ENCODE measurements at regions not wholly inside any gene's neighbourhood (a gene's known extent, or its start where the extent isn't known, plus 50 kb on each side); places are given as distances from the start of the nearest gene placed in this dataset.
"Not testable (repeated sequence)": the region's sequence is repeated elsewhere in the genome, so short reads cannot be mapped to it uniquely, and the experiment has no call there.

DNA sequence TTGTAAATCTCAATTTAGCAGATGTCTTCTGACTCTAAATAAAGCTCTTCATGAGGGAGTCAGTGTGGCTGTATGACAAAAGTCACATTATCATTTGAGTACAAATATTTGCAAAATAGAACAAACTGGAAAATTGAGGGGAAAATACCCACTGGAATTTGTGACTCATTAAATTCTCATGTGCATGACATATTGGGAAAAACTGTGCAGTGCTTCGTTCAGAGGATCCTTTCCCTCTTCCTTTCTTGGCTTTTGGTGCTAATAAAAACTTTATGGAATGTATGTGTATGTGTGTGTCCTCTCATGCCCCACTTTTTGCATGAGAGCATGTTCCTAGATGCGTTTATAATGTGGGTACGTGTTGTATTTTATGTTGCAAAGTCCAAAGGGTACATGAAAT is 267.8 kb downstream of the KTN1 start:
- no peak for DNase-seq

DNA sequence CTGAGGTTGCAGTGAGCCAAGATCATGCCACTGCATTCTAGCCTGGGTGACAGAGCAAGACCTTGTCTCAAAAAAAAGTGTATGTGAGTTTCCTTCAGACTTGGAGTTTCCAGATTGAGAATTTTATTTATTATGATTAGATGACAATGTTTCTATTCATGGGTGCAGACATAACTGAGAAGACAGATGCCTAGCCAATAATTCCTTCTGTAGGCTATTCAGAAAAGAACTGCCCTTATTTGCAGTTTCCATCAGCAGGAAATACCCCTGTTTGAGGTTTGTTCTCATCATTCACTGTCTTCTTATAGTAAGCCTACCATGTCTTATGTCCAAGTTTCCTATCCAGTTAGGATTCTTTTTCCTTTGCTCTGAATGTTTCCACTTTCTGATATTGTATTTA is 269.0 kb downstream of the KTN1 start:
- DNase-seq, result no peak

DNA sequence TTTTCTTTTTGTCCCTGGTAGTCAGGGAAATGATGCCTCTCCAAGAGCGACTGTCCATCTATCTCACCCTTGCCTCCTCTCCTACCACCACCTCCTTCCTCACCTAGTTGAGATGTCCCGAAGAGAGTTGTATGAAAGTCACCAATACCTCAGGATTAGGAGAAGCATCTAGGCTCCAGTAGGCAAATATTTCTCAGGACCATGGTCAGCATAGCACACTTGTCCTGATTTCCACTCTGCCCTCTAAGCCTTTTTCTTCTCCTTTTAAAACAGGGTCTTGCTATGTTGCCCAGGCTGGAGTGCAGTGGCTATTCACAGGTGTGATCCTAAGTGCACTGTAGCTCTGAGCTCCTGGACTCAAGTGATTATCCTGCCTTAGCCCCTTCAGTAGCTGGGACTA is 268.4 kb upstream of the PELI2 start:
- no peak for DNase-seq

DNA sequence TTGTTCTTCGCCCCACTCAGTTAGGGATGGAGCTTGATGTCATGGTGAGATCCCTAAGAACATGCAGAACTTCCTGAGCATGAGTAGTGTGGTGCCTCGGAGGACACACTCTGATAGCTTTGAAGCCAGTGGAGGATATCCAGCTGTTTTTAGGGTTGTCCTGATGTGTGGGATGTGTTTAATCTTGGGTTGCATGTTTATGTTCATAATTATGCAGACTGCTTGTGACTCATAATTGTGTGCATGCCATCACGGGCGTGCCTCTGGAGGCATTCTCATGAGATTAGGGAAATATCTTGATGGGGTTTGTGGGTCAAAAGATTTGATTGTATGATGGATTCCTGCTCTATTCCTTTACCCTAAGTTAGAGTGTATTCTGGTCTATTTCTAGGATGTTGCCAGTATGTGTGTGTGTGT is 267.4 kb upstream of the PELI2 start:
- no peak for DNase-seq

DNA sequence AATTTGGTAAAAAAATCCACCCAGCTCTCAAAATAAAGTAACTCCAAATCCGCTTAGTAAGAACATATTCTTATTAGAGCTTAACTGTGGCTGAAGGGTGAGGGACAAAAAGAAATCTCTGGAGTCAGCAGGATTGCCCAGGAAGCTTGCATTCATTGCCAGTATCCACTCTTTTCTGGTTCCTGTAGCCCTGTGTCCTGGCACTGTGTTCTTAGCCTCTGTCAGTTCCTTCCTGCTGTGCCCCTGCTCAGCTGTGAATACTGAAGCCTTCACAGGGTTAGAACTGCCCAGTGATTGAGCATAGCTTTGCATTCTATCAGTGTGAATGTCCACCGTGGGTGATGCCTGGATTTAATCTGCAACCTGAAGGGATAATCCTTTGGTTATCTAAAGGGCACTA is 266.9 kb upstream of the PELI2 start:
- DNase-seq, result peak in 1 of 14 donors; percentile 12

DNA sequence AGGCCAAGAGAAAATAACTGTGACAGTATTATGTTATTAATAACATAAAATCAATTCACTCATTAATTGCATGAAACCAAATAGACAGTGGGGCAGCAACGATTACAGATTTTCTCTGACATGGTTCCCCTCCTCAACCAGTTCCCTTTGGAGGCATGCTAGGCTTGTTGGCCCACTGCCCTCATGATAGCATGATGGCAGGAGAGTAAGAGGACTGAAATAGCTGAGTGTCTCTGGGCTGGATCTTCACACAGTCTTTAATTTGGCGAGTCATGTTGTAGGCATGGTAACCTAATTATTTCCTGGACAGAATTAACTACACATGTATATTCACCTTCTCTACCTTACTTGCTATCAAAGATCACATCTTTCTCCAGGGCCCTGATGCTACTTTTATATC is 266.2 kb upstream of the PELI2 start:
- DNase-seq, result no peak

DNA sequence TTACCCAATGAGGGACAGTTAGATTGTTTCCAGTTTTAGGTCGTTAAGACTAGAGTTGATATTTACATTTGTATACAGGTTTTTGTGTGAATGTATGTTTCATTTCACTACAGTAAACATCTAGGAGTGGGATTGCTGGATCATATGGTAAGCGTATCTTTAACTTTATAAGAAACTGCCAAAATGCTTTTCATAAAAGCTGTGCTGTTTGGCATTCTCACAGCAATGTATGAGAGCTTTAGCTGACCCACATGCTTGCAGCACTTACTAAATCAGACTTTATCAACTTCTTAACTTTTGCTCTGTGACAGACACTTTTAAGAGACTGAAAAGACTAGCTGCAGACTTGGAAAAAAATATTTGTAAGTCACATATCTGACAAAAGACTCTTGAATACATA is 262.5 kb upstream of the PELI2 start:
- DNase-seq, result no peak

DNA sequence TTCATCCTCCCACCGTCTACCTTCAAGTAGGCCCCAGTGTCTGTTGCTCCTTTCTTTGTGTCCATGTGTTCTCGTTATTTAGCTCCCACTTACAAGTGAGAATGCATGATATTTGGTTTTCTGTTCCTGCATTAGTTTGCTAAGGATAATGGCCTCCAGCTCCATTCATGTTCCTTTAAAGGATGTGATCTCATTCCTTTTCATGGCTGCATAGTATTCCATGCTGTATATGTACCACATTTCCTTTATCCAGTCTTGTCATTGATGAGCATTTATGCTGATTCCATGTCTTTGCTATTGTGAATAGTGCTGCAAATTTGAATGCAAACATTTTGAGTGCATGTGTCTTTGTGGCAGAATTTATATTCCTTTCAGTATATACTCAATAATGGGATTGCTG is 259.6 kb upstream of the PELI2 start:
- no peak for DNase-seq

DNA sequence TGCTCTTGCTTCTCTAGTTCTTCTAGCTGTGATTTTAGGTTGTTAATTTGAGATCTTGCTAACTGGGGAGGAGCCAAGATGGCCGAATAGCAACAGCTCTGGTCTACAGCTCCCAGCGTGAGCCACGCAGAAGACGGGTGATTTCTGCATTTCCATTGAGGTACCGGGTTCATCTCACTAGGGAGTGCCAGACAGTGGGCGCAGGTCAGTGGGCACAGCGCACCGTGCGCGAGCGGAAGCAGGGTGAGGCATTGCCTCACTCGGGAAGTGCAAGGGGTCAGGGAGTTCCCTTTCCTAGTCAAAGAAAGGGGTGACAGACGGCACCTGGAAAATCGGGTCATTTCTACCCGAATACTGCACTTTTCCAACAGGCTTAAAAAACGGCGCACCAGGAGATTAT is 256.6 kb upstream of the PELI2 start:
- not testable (repeated sequence) for DNase-seq

DNA sequence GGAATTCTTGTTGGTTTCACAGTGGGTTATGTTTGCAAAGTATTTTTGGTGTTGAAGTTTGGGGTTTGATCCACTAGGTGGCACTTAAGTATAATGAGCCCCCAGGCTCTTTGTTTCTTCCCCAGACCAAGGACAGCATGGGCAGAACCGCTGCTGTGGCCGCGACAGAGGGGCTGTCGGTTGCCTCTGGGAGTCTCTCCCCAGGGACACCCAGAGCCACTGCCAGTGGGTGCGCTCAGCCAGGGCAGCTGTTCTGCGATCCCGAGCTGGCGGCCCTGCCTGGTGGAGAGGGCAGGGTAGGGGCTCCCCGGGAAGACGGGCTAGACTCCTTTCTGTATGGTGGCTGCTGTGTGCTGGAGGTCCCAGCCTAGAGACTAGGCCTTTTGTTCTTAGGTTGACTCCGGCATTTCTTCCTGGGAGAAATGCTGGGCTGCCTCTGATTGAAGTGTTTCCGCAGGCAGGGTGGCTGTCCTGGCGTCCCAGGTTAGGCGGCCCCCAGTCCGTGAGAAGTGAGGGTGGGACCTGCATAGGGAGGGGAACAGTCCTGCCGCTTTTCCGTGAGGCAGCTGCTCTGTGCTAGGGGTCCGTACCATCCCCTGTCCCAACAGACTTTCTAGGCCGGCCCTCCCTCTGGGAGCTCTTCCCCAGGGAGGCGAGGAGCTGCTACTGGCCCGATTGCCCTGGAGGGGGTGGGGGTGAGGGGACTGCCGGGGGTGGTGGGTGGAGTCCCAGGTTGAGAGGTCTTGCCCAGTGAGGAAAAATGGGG is 253.1 kb upstream of the PELI2 start:
- no peak for DNase-seq

DNA sequence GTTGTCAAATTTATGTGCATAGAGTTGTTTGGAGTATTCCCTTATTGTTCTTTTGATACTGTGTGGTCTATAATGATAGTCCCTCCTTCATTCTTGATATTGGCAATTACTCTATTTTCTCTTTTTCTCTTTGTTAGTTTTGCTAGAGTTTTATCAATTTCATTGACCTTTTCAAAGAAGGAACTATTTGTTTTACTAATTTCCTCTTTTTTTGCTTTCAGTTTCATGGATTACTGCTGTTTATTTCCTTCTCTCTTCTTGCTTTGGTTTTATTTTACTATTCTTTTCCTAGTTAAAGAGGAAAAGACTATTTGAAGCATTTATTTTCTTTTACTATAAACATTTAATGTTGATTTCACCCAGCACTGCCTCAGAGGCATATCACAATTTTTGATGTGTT is 250.9 kb upstream of the PELI2 start:
- no peak for DNase-seq

DNA sequence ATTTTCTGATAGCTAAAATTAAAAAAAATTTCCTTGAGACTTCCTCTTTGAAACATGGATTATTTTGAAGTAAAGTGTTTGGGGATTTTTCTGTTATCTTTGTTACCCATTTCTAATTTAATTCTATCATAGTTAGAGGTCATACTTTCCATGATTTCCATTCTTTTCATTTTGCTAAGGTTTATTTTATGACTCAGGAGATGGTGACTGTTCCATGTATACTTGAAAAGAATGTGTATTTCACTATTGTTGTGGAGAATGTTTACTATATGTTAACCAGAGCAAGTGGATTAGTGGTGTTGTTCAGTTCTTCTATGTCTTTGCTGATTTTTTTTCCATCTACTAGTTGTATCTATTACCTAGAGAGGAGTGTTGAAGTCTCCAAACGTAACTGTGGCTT is 250.5 kb upstream of the PELI2 start:
- no peak for DNase-seq

DNA sequence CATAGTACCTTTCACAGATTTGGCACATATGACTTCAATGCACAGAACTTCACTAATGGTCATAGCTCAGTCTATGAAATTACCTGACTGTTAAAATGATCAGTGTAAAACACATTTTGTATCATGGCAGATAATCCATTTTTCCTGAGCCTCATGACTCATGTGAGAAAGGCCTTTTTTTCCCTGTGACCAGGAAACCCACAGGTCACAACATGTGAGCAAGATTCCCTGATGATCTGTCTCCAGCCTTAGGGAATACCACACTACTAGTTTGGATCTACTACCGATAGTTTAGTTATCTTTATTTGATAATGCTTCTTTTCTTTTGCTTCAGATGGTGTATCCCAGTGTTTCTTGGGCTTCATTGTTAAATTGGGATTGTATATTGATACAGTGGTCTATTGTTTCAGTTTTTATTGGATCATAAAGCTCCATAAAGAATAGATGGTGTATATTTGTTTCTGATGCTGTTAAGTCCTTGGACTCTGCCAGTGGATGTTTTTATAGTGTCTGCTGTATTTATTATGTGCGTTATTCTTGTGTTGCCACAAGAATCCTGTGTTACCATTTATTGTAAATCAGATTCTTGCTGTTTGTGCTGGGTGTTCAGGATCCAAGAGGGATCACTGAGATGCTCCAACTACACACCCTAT is 248.7 kb upstream of the PELI2 start:
- DNase-seq, result no peak

DNA sequence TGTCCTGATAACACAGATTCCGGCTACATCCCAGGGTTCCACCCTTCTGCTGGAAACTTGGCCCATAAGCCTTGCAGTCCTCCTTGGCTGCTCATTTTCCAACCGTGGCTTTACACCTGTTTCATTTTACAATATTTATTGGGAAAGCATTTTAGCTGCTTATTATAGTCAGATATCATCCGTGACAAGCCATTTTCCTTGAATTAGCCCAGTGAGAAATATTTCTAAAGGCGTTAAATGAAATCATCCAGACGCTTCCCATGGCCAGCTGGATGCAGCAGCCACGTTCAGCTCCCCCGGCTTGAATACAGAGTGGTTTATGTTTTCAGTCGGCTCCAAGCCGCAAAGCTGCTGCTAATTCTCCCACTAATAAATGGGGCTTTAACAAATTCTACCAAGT is 245.0 kb upstream of the PELI2 start:
- DNase-seq, result no peak

DNA sequence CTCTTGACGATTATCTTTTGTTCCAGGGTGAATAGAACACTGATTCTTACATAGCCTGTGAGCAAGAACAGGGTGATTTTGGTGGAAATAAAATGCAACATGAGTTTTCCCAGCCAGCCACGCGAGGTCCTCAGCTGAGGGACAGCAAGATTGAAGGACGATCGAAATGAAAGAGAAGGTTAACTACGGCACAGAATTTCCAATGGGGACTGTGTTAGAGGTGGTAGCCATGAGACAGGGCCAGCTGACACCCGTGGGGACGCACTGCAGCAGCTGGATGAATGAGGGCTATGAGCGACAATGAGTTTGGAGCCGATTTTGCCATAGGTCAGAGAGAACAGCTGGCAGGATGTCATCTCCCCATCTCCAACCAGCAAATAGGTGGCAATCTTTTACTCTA is 243.4 kb upstream of the PELI2 start:
- peak in 5 of 14 donors; percentile 8 to 47 (median 25) for DNase-seq

DNA sequence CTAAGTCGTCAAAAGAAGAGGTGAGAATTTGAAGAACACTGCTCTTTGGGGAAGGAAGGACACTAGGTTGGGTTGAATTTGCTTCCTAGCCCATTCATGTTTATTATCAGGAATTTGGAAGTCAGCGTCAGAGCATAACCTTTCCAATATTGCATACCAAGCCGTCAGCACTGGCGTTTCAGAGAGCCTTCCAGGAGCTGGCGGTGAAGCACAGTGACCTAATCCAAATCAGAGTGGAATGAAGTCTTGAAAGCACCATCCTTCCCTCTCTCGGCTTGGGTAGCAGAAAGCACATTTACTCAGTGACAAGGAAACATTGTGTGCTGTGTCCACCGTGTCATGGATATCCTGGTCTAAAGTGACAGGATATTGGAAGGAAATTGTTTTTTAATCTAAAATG is 240.3 kb upstream of the PELI2 start:
- DNase-seq, result no peak

DNA sequence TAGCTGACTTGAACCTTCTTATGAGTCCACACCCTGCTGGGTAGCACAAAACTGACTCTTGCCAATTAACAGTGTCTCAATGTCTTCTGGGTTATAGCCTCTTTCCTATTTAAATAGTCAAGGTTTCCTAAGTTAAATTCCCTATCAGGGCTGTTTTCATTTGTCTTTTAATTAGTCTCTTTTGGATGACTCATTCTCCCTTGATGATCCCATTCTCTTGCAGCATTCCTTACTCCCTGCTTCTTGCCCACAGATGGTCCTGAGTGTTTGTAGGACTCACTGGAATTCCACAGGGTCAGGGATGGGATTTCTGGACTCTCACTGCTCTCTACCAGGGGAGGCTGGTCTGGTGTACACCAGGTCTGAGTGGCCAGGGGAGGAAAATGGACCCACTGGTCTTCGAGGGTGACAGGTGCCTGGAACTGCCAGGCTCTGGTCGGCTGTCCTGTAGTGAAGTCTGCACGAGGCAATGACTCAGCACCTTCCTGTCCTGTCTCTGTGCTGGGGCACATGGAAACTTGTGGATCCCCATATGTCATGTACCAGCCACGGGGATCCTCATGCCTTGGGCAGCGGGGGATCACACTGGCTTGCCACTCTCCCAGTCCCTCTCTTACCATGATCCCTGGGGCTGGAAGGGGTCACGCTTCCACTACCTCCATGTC is 236.5 kb upstream of the PELI2 start:
- DNase-seq, result no peak

DNA sequence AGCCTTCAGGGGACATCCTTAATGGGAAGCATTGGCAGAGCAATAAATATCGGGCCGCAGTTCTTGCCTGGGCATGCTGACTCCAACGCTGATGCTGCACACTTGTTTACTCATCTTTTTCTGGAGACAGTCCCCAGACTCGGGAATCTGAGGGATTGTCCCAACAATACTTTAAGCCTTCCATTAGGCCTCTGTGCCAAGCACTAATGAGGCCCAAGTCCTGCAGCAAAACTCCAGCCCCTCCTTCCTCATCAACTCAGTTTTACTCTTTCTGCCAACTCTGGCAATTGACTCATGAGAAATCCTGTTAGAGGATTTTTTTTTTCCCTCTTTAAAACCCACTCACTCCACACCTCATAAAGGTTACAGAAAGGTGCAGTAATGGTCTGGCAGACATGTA is 233.4 kb upstream of the PELI2 start:
- no peak for DNase-seq

DNA sequence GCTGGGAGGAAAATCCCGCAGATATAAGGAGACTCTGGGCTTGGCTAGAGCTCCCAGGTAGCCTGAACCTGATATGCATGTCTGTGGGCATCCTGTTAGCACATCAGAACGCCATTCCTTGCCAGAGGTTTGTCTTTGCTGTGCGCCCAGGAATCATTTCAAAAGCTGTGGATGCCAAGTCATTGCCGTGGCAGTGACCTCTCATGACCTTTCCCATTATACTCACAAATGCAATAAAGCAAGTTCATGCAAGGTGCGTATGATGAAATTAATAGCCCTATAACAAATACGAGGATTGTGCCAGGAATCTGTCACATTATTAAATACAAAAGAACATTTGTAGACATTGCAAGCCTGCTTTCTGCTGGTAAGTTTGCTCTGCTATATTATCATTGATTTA is 229.1 kb upstream of the PELI2 start:
- DNase-seq, result no peak

DNA sequence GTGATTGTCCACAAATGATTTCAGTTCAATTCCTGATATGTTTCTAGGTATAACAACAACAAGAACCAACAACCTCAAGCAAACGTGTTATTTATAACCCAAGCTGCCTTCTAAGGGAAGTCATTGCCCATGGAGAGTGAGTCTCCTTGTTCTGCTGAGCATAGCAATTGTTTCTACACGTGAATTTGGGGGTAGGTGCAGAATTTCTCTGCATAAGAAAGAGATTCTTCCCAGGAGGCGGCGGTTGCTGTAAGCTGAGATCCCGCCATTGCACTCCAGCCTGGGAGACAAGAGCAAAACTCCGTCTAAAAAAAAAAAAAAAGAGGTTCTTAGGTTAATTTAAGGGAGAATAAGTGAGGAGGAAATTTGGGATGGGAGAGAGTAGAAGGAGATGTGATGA is 226.5 kb upstream of the PELI2 start:
- no peak for DNase-seq

DNA sequence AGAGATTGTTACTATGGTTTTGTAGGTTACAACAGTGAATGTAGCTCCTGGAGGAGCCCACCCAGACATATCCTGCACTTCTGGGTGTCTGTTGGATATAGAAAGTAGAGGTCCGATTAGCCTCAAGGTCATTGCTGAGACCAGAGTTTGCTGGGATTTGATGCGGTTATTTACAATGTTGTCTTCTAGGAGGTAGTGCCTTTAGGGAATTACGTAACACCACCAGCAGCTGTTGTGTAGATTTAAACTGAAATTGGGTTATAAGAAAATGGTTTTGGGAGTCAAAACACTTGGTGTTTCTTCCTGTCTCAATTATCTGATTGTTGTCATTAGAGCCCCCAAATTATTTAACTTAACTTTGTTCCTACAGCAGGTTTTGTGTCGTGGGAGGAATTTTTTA is 225.3 kb upstream of the PELI2 start:
- no peak for DNase-seq

DNA sequence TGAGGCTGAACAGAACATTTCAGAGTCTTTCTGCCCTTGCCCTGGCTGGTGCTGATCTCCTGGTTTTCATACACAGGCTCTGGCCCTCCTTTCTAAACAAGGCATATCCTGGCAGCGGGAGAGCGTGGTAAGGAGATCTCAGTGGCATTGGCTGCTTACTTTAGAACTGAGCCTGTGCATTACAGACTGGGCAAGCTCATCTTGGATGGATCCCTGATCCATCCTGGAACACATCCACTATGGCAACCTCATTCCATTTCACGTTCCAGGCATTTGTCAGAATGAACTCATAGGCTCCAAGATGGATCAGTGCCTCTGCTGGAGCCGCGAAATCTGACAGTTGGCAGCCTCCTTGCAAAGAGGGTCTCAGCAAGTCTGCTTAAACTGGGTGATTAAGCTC is 224.5 kb upstream of the PELI2 start:
- DNase-seq, result peak in 1 of 14 donors; percentile 77

DNA sequence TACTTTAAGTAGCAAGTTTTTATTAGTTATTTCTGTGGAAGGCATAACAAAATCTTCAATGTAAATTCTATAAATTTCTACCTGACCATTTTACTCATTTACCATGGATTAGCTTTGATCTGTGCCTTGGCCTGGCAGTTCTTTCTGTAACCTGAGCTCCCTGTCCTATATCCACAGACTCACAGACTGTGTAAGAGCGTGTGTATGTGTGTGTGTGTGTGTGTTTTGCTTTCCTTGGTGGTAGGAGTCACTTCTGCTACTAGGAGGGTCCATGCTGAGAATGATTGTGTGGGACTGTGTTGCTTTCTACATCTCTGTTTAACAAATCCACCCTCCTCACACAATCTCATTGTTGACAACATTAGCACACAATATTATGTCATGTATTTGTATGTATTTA is 221.2 kb upstream of the PELI2 start:
- no peak for DNase-seq

DNA sequence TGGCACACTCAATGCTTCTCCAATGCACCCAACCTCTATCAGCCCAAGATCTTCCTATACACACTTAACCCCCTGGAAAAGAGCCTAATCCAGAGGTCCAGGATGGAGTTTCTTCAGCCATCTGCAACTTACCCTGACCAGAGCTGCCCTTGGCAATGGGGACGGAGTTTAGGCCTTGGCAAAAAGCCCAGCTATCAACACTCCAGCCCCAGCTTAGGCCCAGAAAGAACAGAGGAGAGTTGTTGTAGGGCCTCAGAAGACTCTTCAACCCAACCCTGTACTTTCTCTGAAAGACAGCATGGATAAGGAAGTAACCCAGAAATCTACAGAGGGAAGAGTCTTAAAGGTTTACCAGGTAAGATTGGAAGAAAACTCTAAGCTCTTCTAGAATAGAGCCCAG is 219.3 kb upstream of the PELI2 start:
- DNase-seq, result no peak
